HG02759 (cell line): ENCODE measurements at regions not wholly inside any gene's neighbourhood (a gene's known extent, or its start where the extent isn't known, plus 50 kb on each side); places are given as distances from the start of the nearest gene placed in this dataset.

Source experiments
- ATAC-seq: cut with Tn5 transposase; IDR thresholded peaks from one replicate; pipeline ENCODE4 v1.9.1; 2021; ENCODE audit warnings: mild to moderate bottlenecking, moderate library complexity; ENCODE audit not compliant: unreplicated experiment

DNA sequence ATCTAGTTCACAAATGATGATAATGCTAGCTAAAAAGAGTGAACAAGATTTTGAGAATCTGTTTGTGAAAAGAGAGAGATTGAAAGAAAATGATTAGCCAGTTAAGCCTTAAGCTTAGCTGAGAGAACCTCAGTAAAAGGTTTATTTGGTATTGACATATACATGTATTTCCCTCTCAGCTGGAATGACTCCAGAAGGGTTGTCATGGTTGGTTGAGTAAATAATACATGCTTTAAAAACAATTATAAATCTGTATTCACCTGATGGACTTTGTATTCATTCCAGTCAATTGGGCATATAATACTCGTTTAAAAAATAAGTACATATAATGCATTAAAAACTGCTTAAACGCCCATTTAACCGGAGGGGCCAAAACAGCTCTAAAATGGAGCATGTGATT lies 181.4 kb downstream of the GRB14 start:
- no peak for ATAC-seq

DNA sequence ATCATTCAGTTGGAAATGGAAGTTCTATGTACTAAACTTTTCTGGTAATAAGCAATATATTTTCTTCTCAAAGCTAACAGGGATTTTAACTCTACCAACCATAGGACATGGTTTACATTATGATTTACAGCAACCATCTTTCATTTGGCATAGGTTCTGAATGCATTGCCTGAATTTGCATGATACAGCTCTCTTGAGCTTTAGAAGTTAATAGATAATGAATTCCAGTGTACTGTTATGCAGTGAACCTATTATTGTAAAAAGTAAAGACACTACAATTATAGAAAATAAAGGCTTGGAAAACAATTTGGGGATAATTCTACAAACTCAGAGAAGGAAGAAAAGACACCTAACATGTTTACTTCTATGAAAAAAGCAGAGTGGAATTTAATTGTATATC lies 182.0 kb downstream of the GRB14 start:
- no peak for ATAC-seq

DNA sequence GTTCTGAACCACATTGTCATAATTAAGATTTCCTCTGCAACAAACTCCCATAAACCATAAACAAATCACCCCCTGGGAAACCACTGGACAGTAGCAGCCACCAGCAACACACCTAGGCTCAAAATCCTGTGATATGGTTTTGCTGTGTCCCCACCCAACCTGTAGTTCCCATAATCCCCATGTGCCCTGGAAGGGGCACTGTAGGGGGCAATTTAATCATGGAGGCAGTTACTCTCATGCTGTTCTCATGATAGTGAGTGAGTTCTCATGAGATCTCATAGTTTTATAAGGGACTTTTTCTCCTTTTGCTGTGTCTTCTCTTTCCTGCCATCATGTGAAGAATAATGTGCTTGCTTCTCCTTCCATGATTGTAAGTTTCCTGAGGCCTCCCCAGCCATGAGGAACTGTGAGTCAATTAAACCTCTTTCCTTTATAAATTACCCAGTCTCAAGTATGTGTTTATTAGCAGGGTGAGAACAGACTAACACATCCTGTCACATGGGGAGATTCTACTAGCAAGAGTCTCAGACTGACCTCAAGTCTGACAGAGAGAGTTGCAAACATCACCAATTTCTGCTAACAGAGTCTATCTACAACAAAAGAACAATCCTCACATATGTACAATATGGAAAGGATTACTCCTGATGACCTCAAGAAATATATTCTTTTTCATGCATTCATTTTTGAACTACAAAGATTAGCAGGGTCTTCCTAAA lies 182.6 kb downstream of the GRB14 start:
- ATAC-seq = no peak

DNA sequence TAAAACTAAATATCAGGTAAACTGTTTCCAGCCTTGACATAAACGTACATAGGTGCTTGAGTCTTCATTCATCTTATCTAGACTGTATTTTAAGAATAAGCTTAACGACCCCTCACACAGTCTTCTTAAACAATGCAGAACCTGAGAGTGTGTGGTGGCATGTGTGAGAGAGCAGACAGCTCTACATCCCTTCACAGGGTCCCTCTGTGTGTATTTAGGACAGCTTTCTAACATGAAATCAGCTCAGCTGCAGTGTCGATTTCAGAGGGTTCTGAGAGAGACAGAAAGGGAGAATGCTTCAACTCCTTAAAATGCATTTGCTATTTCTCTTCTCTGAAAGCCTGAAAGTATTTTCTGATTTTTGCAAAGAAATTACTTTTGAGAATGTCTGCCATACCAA lies 185.2 kb downstream of the GRB14 start:
- ATAC-seq = no peak

DNA sequence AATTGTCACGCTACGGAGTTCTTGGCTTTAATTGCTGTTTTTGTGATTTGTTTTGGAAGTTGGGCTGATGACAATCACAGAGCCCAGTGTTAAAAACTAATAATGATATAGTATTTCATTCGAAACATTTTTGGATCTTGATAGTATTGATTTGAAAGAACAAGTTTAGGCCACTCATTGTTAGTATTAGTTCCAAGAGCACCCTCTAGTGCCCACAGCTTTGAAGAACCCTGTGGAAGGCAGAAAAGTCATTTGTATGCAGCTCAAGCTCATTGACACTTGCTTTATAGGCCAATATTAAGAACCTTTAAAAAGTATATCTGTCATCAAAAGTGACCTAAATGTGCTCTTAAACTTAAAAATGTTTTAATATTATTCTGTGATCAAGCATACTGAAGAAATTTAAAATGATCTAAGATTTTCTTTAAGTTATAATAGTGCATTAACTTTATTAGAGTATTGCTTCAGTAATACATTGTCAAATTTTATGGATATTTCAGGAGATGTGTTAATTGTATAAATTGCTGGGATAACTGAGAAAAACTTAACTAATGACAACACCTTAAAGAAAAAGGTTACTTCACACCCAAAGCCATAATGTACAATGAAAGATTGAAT lies 191.0 kb downstream of the GRB14 start:
- ATAC-seq = no peak

DNA sequence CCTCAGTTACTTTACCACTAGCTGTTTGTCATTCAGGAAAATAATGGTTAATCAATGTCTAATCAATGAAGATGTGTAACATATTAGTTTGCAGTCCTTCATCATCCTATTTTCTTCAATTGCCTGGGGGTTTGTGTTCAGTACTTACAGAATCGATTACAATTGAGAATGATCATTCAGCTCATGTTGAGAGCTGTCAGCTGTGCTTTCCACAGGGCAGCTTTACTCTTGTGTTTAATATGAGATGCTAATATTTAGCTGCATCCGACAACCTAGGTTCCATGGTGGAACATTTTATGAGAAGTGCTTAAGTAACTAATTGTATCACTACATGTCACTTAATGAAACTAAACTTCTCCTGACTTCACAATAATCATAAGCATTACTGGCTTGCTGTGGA lies 191.9 kb downstream of the GRB14 start:
- ATAC-seq = no peak

DNA sequence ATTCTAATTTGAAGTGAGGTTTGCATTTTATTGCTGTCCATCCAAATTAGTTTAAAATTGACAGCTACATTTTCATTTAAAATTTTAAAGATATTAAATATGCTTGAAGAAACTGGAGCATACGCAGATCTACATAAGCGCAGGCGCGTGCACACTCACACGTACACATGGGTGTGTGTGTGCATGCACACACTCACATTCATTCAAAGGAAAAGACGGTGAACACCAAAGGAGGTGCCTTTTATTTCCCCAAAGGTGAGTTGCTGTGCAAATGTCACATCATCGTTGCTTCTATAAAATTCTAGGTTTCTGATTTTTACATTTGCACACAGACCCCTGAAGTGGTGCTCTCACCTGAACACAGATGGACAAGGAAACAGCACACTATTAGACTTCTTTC lies 194.2 kb downstream of the GRB14 start:
- ATAC-seq = no peak

DNA sequence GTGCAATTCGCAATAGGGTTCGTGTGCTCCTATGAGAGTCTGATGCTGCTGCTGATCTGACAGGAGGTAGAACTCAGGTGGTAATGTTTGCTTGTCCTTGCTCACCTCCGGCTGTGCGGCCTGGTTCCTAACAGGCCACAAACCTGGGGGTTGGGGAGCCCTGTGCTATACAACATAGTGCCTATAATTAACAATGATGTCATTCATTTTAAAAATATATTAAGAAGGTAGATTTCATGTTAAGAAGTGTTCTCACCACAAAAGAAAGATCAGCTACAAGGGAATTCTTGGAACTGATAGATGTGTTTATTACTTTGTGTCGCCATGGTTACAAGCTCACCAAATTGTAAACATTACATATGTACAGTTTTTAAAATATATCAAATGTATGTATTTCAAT lies 200.5 kb downstream of the GRB14 start:
- no peak for ATAC-seq

DNA sequence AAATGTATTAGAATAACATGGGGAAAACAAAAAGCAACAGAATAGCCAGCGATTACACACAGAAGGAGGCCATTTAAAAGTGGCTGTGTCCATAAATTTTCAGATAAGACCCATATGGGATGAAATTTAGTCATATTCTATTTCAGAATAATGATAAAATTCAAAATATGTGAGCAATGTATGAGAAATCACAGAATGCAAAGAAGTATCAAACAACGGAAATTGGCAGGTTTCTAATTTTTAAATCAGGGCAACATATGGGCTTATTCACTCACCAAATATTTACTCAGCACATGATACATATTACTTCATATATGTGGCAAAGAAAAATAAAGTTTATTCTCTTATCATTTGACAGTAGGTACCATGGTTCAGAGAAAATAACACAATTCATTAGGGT lies 208.5 kb downstream of the GRB14 start:
- no peak for ATAC-seq

DNA sequence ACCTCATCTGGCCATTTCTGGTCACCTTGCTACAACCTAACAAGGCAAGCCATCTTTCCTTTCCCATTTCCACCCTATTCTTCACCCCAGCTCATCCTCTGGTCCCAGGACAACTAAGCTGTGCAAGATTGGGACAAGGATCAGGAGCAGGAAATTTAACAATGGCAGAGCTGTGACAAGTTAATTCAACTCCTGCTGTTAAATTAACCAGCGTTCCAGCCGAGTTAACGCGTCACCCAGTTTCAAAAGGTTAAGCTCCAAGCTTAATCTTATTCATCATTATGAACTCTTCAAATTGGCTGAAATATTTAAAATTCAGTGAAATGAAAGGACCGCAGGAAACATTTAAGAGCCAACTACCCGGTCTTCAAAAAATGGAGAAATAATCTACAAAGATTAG lies 231.9 kb downstream of the GRB14 start:
- ATAC-seq = no peak

DNA sequence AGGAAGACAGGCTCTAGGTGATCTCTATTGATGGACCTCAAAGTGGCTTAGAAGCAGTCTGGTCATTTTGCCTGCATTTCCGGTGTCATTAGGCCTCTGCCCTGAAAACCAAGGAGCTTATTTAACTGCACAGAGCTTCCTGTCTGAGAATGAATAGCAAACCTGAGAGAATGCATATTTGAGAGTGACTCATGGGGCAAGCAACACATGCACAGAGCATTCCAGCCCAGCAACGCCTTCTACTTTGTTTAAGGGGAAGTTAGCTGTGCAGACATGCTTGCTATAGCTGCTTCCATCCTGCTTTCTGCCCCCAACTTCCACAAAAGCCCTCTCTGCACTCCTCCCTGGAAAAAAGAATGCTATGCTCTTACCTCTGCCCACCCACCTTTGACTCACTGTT lies 232.8 kb downstream of the GRB14 start:
- peak; percentile 61 for ATAC-seq

DNA sequence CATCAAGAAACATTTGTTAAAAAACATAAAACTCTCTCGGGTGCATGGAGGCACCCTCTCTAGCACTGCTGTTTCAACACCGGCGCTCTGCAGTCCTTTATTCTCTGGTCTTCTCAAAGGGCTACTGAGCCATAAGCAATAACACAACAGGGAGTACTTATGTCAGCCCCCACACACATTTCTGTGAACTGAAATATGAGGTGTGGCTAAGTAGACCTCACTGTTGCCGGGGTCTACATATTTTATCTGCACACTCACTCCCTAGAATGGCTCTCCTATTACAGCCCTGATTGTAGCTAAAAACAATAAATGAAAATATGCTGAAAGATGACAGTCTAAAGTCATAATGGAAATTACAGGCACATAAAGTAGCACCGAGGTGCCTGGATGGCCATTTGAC lies 235.1 kb downstream of the GRB14 start:
- ATAC-seq = no peak

DNA sequence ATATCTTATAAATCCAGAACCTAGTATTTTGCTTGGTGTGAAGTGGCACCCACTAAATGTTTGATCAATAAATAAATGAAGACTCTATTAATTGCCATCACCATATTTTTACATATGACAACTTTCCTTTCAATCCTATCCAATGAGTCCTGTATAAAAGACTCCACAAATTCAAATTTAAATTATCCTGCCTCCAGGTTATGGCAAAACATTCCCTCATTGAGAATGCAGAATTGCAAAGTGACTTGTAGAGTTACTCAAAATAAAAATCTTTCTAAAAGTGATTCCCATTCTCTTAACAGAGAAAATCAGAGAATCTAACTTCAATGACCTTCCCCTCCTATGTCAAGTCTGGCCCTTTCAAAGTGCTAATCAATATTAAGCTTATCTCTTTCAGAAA lies 236.8 kb downstream of the GRB14 start:
- ATAC-seq = no peak

DNA sequence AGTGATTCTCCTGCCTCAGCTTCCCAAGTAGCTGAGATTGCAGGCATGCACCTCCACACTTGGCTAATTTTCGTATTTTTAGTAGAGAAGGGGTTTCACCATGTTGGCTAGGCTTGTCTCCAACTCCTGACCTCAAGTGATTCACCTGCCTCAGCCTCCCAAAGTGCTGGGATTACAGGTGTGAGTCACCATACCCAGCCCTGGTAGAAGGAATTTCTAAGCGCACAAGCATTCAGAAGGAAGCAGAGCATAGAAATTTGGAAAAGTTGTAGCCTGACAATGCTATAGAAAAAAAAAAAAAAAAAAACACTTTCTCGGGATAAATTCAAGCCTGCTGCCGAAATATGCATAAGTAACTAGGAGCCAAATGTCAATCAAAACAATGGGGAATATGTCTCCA lies 249.4 kb downstream of the GRB14 start:
- no peak for ATAC-seq

DNA sequence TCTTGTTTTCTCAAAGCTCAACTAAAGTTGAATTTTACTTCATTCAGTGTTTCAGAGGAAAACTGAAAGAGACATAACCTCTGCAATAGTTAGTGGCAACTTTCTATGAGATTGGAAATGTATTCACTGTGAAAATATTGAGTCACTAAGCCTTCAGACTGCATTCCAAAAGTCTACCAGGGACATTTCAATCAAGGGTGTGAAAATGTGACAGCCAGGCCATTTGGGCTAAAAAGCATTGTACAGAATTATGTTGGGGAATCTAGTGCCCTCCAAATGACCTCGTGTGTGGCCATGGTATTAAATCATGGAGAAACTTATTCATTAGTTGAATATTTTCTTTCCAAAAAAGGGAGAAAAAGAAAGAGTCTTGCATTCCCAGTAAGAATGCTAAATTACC lies 251.9 kb downstream of the GRB14 start:
- ATAC-seq = no peak

DNA sequence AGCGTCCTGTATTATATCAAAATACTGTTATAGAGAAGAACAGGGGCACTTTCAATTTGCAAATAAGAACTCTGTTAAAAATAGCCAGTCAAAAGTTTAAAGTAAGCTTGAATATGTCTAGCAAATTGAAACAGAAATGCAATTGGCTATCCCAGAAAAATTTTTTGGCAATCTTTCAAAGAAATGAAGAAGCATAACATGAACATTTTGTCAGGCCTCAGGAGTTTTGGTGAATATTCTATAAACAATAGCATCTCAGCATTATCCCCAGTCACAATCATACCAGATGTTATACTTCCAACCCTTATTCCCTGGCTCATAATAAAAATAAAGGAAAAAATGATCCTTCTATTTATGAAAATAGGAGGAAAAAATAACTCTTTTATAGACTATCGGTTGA lies 252.4 kb downstream of the GRB14 start:
- no peak for ATAC-seq

DNA sequence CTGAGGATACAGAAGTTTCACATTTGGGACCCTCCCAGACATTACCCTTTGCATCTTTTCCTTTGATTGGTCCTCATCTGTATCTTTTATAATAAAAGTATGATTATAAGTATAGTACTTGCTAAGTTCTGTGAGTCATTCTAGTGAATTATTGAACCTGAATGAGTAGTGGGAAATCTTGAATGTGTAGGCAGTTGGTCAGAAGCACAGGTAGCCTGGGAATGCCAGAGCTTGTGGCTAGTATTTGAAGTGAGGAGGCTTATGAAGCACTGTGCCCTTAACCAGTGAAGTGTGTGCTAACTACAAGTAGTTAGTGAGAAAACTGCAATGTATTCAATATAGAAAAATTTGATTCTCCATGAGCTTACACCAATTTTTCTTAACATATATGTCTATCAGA lies 257.6 kb downstream of the GRB14 start:
- ATAC-seq = no peak

DNA sequence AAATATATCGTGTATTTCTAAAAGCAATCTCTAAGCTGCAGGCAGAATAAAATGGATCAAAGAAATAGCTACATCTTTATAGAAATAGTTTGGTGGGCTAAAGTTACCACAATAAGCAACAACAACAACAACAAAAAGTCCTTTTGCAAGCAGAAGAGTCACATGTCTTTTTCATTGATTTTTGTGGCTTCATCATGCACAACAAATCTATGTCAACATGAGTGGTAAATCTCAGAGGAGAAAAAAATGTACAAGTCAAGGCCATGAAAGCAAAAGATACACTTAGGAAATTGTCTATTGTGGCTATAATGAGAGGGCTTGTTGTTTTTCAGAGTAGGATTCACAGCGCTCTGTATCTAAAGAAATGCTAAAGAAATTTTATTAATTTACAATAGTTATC lies 269.7 kb downstream of the GRB14 start:
- no peak for ATAC-seq

DNA sequence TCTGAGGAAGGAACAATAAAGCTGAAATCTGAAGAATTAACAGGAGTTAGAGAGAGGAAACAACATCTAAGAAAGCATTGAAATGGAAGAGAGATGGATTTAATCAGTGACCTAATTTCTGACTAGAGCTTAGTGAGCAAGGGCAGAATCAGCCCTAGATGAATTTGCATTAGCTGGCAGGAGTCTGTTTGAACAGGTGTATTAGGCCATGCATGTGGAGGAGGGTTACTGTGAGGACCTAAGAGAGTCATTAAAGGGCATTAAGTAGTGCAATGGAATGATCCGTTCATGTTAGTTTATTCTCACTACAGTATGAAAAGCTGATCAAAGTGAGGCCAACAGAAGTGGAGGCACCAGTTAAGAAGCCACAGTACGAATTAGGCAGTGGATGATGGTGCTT lies 285.3 kb downstream of the GRB14 start:
- ATAC-seq = no peak

DNA sequence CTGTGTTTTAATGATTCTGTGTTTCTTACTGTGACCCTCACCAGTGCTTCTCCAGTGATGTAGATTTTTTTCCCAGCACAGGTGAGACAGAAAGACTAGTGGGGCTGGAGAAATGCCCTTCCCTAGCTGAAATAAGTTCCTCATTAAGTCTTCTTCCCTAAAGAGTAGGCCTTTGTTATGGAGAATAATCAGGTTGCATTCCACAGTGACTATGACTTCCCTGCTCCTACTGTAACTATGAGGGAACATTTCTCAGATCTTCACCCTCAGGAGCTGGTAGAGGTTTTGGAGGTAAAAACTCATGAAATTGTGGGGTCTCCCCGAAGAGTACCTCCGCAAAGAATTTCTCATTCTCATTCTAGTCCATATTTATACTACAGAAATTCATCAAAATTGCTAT lies 286.2 kb downstream of the GRB14 start:
- ATAC-seq = no peak

DNA sequence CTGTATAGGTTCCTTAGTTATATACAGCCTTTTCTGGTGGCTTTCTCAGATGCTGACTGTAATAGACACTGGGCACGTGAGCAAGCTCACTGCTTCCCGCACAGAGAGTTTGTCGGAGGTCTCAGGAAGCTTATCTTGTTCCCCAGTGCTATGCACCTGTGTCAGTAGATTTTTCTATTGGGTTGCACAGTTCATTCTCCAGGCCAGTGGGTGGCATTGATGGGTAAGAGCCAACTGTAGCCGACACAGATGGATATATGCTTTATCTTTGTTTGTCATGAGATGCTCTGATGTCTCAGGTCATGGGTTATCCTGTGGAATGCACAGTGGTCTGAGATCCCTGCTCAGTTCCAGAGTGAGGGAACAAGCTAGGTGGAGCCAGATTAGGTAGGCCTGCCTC lies 293.0 kb downstream of the GRB14 start:
- no peak for ATAC-seq

DNA sequence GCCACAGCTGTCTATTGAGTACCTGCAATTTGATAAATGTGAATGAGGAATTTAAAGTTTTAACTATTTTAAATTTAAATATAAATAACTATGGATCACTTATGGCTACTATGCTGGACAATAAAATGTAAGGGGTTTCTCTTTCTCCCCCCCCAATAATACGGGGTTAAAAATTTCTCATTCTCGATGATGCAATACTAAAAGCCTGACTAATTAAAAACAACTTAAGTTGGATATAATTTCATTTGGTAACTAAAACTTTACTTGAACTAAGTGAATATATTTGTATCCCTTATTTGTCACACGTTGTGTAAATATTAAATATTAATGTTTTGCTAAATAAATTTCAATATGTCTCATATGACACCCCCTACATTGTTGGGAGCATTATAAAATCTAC lies 297.3 kb downstream of the GRB14 start:
- ATAC-seq = no peak

DNA sequence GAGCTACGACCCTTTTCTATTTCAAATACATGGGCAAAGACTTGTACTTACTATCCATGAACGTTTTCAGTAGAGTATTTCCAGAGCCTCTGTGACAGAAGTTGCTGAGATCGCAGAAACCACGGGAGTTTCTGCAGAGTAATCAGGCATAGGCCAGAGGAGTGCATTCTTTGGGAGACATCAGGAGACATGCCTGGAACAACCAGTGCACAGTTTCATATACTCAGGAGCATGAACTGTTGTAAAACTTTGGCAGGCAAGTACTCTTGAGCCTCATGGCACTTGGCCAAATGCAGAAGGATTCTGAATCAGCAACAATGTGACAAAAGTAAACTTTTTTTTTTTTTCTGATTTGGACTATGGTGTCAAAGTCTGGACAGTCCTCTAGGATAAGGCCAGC lies 307.1 kb downstream of the GRB14 start:
- no peak for ATAC-seq
